ENCODE measurements at regions not wholly inside any gene's neighbourhood (a gene's known extent, or its start where the extent isn't known, plus 50 kb on each side); places are given as distances from the start of the nearest gene placed in this dataset.

- no peak for DNase-seq
- intact Hi-C loops (cut with DNase I; ENCODE audit: low total_unique reads) (no loop called here), in situ Hi-C loops (cut with MboI; ENCODE audit: low pct_ligation_motif_present in 1 of 4, low pct_unique_long_range_greater_than_20kb in 1 of 4, low sequenced_read_pairs in 3 of 4) (no loop called here)
- Histone ChIP-seq H3K4me1 (no peaks in the 10 kb centered on the region), H3K9me3 (no peaks in the 10 kb centered on the region), H3K27me3 (no peaks in the 10 kb centered on the region), H3K27ac (no peak overlapping the region), H3K36me3 (no peaks in the 10 kb centered on the region), H3K4me3 (no peak overlapping the region)
- TF ChIP-seq POLR2AphosphoS5 (IDR thresholded peaks at IDR 0.05) (no peak), EP300 (IDR thresholded peaks at IDR 0.05; ENCODE audit: low read depth) (no peak), POLR2A (IDR thresholded peaks at IDR 0.05) (no peak), CTCF (IDR thresholded peaks at IDR 0.05) (no peak)
- 53 to 67% methylated on average over 1 to 2 of the region's 2 CpGs for WGBS, 2 donors (ENCODE audit: low coverage in 1 of 2)
Observed at GRCh38 chr12:90342081-90342480, 612.9 kb downstream of the CCER1 start.

- TF ChIP-seq POLR2AphosphoS5 (IDR thresholded peaks at IDR 0.05) (no peak), EP300 (IDR thresholded peaks at IDR 0.05; ENCODE audit: low read depth) (no peak), POLR2A (IDR thresholded peaks at IDR 0.05) (no peak), CTCF (IDR thresholded peaks at IDR 0.05) (no peak)
- no peak for DNase-seq
- no peak overlapping the region for H3K4me3 ChIP-seq
- intact Hi-C loops (cut with DNase I; ENCODE audit: low total_unique reads) = no loop called here
- no peaks in the 10 kb centered on the region for H3K27me3 ChIP-seq
- H3K4me1 ChIP-seq = no peaks in the 10 kb centered on the region
- WGBS, 2 donors (ENCODE audit: low coverage in 1 of 2) = 81 to 85% methylated on average over 4 of the region's 4 CpGs
- in situ Hi-C loops (cut with MboI; ENCODE audit: low pct_ligation_motif_present in 1 of 4, low pct_unique_long_range_greater_than_20kb in 1 of 4, low sequenced_read_pairs in 3 of 4) = no loop called here
- no peak overlapping the region for H3K27ac ChIP-seq
- no peaks in the 10 kb centered on the region for H3K36me3 ChIP-seq
- no peaks in the 10 kb centered on the region for H3K9me3 ChIP-seq
Observed at GRCh38 chr12:90339837-90340236, 615.1 kb downstream of the CCER1 start.

- in situ Hi-C loops (cut with MboI; ENCODE audit: low pct_ligation_motif_present in 1 of 4, low pct_unique_long_range_greater_than_20kb in 1 of 4, low sequenced_read_pairs in 3 of 4) (no loop called here), intact Hi-C loops (cut with DNase I; ENCODE audit: low total_unique reads) (no loop called here)
- 79 to 83% methylated on average over 2 of the region's 2 CpGs for WGBS, 2 donors (ENCODE audit: low coverage in 1 of 2)
- Histone ChIP-seq H3K27ac (no peak overlapping the region), H3K9me3 (no peaks in the 10 kb centered on the region), H3K4me3 (no peak overlapping the region), H3K4me1 (no peaks in the 10 kb centered on the region), H3K27me3 (no peaks in the 10 kb centered on the region), H3K36me3 (no peaks in the 10 kb centered on the region)
- DNase-seq = no peak
- TF ChIP-seq CTCF (IDR thresholded peaks at IDR 0.05) (no peak), EP300 (IDR thresholded peaks at IDR 0.05; ENCODE audit: low read depth) (no peak), POLR2A (IDR thresholded peaks at IDR 0.05) (no peak), POLR2AphosphoS5 (IDR thresholded peaks at IDR 0.05) (no peak)
Observed at GRCh38 chr12:90338365-90338764, 616.6 kb downstream of the CCER1 start.

GRCh38 chr12:90337018-90337417 lies 618.0 kb downstream of the CCER1 start:
- Histone ChIP-seq H3K4me3 (no peak overlapping the region), H3K4me1 (no peaks in the 10 kb centered on the region), H3K36me3 (no peaks in the 10 kb centered on the region), H3K27me3 (no peaks in the 10 kb centered on the region), H3K9me3 (no peaks in the 10 kb centered on the region), H3K27ac (no peak overlapping the region)
- in situ Hi-C loops (cut with MboI; ENCODE audit: low pct_ligation_motif_present in 1 of 4, low pct_unique_long_range_greater_than_20kb in 1 of 4, low sequenced_read_pairs in 3 of 4) (no loop called here), intact Hi-C loops (cut with DNase I; ENCODE audit: low total_unique reads) (no loop called here)
- DNase-seq = no peak
- TF ChIP-seq CTCF (IDR thresholded peaks at IDR 0.05) (no peak), EP300 (IDR thresholded peaks at IDR 0.05; ENCODE audit: low read depth) (no peak), POLR2A (IDR thresholded peaks at IDR 0.05) (no peak), POLR2AphosphoS5 (IDR thresholded peaks at IDR 0.05) (no peak)

All from transverse colon (tissue), 4 donors.